BE2C (cell line): ENCODE measurements at regions not wholly inside any gene's neighbourhood (a gene's known extent, or its start where the extent isn't known, plus 50 kb on each side); places are given as distances from the start of the nearest gene placed in this dataset.

Experiments
- DNase-seq: peaks from one replicate; pipeline ENCODE4 v3.0.0-alpha.2; 2020
- H3K27me3 ChIP-seq: fragments of 250-450 bp; sonication (Bioruptor Pico); 2 replicates; pipeline ENCODE4 v1.5.1; 2020; ENCODE audit warnings: mild to moderate bottlenecking
- H3K36me3 ChIP-seq: fragments of 250-450 bp; sonication (Bioruptor Pico); 2 replicates; pipeline ENCODE4 v1.5.1; 2020; ENCODE audit warnings: mild to moderate bottlenecking
- H3K4me1 ChIP-seq: fragments of 250-450 bp; sonication (Bioruptor Pico); 2 replicates; pipeline ENCODE4 v1.5.1; 2020
- H3K4me3 ChIP-seq: 2 replicates; pipeline ENCODE4 v1.5.1; 2011; ENCODE audit warnings: low read depth, low read length
- H3K9me3 ChIP-seq: fragments of 250-450 bp; sonication (Bioruptor Pico); 2 replicates; pipeline ENCODE4 v1.5.1; 2020
- CTCF ChIP-seq: IDR thresholded peaks from 2 replicates; pipeline ENCODE4 v1.5.1; 2012; ENCODE audit warnings: mild to moderate bottlenecking, low read depth, low read length

- Histone ChIP-seq H3K9me3 (no peaks in the 10 kb centered on the region), H3K4me1 (peaks cover 3% of the 10 kb centered on the region), H3K36me3 (no peaks in the 10 kb centered on the region), H3K27me3 (no peaks in the 10 kb centered on the region), H3K4me3 (no peak overlapping the region)
- DNase-seq = no peak
- no peak for TF ChIP-seq CTCF
These were observed 116.1 kb upstream of the DPT start for GRCh38 chr1:168845140-168845539.

- TF ChIP-seq CTCF = no peak
- no peak overlapping the region for H3K4me3 ChIP-seq
- no peaks in the 10 kb centered on the region for H3K27me3 ChIP-seq
- no peaks in the 10 kb centered on the region for H3K36me3 ChIP-seq
- no peaks in the 10 kb centered on the region for H3K9me3 ChIP-seq
- H3K4me1 ChIP-seq = peaks cover 3% of the 10 kb centered on the region
- no peak for DNase-seq
These were observed 119.0 kb upstream of the DPT start for GRCh38 chr1:168848051-168848450.

GRCh38 chr1:168861421-168862004 is 132.5 kb upstream of the DPT start:
- no peak for TF ChIP-seq CTCF
- Histone ChIP-seq H3K9me3 (no peaks in the 10 kb centered on the region), H3K27me3 (no peaks in the 10 kb centered on the region), H3K36me3 (no peaks in the 10 kb centered on the region), H3K4me3 (no peak overlapping the region), H3K4me1 (peaks cover 11% of the 10 kb centered on the region)
- DNase-seq = no peak

GRCh38 chr1:168863772-168864171 is 134.8 kb upstream of the DPT start:
- Histone ChIP-seq H3K36me3 (no peaks in the 10 kb centered on the region), H3K4me3 (no peak overlapping the region), H3K4me1 (peaks cover 11% of the 10 kb centered on the region), H3K27me3 (no peaks in the 10 kb centered on the region), H3K9me3 (no peaks in the 10 kb centered on the region)
- TF ChIP-seq CTCF = no peak
- no peak for DNase-seq

- Histone ChIP-seq H3K27me3 (no peaks in the 10 kb centered on the region), H3K36me3 (no peaks in the 10 kb centered on the region), H3K9me3 (no peaks in the 10 kb centered on the region), H3K4me3 (no peak overlapping the region), H3K4me1 (peaks cover 11% of the 10 kb centered on the region)
- no peak for TF ChIP-seq CTCF
- no peak for DNase-seq
These were observed 135.3 kb upstream of the DPT start for GRCh38 chr1:168864266-168864665.

GRCh38 chr1:168865850-168866620 is 137.0 kb upstream of the DPT start:
- TF ChIP-seq CTCF = no peak
- H3K9me3 ChIP-seq = no peaks in the 10 kb centered on the region
- H3K4me1 ChIP-seq = peaks cover 11% of the 10 kb centered on the region
- H3K36me3 ChIP-seq = no peaks in the 10 kb centered on the region
- H3K27me3 ChIP-seq = no peaks in the 10 kb centered on the region
- no peak for DNase-seq
- H3K4me3 ChIP-seq = no peak overlapping the region
